GM13977 (cell line): ENCODE measurements at regions not wholly inside any gene's neighbourhood (a gene's known extent, or its start where the extent isn't known, plus 50 kb on each side); places are given as distances from the start of the nearest gene placed in this dataset.

Experiments
- DNase-seq: peaks from one replicate; pipeline ENCODE4 v3.0.0; 2012; ENCODE audit warnings: low spot score
- in situ Hi-C: fragments of 300-500 bp; cut with MboI; formaldehyde crosslinking; loops from one replicate; pipeline ENCODE4 v1.12.0; 2022; ENCODE audit warnings: low sequenced_read_pairs, low pct_unique_long_range_greater_than_20kb, mixed read lengths, inconsistent platforms; ENCODE audit not compliant: unreplicated experiment
- TF ChIP-seq, protein P1 (sequence below): IDR thresholded peaks from 2 replicates; pipeline ENCODE4 v1.5.1; 2012; ENCODE audit warnings: mild to moderate bottlenecking, control low read depth; ENCODE audit not compliant: insufficient read depth; ENCODE audit errors: extremely low read depth, missing control alignments

DNA sequence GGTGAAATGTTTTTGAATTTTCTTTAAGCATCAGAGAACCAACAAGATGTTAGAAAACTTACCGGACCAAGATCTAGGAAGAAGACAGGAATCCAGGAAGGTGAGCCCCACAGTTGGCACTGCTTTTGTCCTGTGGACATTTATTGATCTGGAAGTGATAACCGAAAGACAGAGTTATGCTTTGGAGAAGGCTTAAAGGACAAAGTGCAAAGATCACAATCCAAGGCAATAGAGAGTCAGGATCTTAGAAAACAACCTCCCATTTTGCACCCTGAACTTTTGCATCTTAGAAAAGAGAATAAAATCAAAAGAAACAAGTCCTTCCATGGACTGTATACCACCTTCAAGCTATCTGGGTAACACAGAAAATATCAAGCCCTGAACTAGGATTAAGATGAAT is 129.4 kb upstream of the SRD5A2 start:
- in situ Hi-C loops: no loop called here
- TF ChIP-seq, protein P1, sequence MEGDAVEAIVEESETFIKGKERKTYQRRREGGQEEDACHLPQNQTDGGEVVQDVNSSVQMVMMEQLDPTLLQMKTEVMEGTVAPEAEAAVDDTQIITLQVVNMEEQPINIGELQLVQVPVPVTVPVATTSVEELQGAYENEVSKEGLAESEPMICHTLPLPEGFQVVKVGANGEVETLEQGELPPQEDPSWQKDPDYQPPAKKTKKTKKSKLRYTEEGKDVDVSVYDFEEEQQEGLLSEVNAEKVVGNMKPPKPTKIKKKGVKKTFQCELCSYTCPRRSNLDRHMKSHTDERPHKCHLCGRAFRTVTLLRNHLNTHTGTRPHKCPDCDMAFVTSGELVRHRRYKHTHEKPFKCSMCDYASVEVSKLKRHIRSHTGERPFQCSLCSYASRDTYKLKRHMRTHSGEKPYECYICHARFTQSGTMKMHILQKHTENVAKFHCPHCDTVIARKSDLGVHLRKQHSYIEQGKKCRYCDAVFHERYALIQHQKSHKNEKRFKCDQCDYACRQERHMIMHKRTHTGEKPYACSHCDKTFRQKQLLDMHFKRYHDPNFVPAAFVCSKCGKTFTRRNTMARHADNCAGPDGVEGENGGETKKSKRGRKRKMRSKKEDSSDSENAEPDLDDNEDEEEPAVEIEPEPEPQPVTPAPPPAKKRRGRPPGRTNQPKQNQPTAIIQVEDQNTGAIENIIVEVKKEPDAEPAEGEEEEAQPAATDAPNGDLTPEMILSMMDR: no peak
- DNase-seq: no peak

DNA sequence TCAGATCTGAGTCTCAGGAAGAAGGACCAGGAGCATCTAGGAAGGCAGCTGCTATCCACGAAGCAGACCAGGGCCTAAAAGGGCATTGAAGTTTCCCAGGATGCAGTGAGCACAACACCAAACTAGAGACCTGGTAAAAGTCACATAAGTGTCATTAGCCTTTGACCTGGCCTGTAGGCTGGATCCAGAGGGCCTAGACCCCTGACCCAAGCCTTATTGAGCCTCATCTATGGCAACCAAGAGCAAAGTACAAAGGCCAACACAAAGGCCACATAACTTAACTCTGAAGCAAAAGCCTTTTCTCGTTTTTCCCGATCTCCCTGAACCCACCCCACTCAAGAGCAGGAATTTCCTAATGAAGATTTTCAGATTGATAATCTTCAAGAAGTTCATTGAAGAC is 127.3 kb upstream of the SRD5A2 start:
- in situ Hi-C loops: no loop called here
- TF ChIP-seq, protein P1: no peak
- DNase-seq: no peak

DNA sequence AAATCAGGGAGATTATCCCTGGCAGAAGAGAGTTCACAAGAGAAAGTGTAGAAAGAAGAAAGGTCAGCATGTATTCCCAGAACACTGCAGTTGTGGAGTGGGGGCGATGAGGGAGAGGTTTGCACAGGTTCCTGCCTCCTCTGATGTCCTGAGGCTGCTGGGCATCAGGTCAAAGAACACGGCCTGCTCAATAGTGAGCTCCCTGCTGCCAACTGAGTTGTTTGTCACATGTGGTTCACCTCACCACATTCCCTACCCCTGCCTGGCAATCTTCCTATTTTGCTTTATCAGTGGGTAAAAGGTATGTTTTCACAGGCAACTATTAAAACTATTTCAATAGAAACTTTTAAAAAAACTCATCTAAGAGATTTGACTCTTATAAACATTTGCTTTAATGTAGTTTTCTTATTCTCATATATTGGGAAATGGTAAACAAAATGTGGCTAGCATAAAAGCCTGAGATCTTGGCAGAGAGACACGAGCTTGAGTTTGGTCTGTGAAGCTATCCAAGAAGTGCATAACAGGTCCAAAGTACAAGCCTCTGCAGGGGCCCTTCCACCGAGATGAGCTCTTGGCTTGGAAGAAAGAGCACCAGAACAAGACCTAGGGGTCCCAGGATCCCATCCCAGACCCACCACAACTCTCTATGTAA is 123.9 kb upstream of the SRD5A2 start:
- TF ChIP-seq, protein P1: no peak
- in situ Hi-C loops: no loop called here

DNA sequence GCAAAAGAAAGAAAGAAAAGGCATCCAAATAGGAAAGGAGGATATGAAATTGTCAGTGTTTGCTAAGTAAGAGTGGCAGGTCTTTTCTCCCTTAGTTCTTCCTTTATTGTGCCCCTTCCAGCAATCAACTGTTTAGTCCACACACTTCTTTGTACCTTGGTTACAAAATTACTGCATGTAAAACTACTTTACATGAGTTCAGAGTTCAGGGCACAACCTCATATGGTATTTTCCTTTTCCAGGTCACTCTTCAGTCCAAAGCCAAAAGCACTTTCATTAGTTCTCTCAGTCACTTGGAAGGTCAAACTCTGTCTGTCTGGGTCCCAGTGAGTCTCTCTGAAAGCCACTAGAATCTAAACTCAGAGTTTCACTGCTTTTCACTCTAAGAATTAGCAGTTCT is 122.5 kb upstream of the SRD5A2 start:
- TF ChIP-seq, protein P1: no peak
- DNase-seq: no peak
- in situ Hi-C loops: no loop called here

More for the DNA sequence above, 123.9 kb upstream of the SRD5A2 start:
- DNase-seq: no peak

DNA sequence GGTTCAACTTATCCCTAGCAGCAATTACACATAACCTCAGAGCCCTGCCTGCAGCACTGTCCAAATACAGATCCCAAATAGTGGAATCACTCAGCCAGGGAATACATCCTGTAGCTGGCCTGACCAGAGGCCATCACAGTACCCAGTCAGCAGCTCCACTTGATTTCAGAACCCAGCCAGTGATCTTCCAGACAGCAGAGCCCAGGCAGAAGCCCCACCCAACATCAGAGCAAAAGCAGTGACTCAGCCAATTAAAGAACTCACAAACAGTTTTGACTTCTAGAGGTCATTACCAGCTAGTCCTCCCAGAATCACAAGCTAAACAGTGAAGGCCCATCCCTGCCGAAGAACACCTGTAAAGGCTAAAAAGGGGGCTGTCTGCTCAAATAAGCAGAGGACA is 118.0 kb upstream of the SRD5A2 start:
- in situ Hi-C loops: no loop called here
- TF ChIP-seq, protein P1: no peak

DNA sequence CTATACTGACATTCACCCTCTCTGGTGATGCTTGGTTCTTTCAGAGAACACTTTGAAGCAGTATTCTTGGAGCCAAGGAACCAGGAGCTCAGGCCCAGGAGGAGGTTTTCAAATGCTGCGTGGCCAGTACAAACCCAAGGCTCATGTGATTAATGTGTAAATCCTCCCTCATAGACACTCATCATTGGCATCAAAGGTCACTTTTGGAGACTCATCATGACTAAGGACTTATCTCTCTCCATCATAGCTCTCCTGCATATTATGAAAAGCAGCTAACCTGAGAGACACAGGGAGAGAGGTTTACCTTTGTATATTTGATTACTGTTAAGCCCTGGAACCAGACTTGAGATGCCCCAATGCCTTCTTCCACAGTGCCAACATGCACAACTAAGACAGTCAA is 115.3 kb upstream of the SRD5A2 start:
- TF ChIP-seq, protein P1: no peak
- no peak for DNase-seq
- in situ Hi-C loops: no loop called here

More for the DNA sequence above, 118.0 kb upstream of the SRD5A2 start:
- DNase-seq: no peak
